Astrocyte of the cerebellum (primary cell): ENCODE measurements at regions not wholly inside any gene's neighbourhood (a gene's known extent, or its start where the extent isn't known, plus 50 kb on each side); places are given as distances from the start of the nearest gene placed in this dataset.

Source experiments
- DNase-seq: peaks from one replicate; pipeline ENCODE4 v3.0.0-alpha.2; 2011; ENCODE audit warnings: low read depth
- H3K4me3 ChIP-seq: 2 replicates; pipeline ENCODE4 v1.5.1; 2011; ENCODE audit warnings: mild to moderate bottlenecking, low read depth, low read length, moderate library complexity
- in situ Hi-C: cut with HindIII; loops from 2 replicates; pipeline ENCODE4 v1.10.0; 2017; ENCODE audit warnings: low sequenced_read_pairs
- TF ChIP-seq, protein P1 (sequence below): IDR thresholded peaks from 2 replicates; pipeline ENCODE4 v1.5.1; 2012; ENCODE audit warnings: low read length, low read depth, moderate library complexity, mild to moderate bottlenecking; ENCODE audit errors: missing control alignments

DNA sequence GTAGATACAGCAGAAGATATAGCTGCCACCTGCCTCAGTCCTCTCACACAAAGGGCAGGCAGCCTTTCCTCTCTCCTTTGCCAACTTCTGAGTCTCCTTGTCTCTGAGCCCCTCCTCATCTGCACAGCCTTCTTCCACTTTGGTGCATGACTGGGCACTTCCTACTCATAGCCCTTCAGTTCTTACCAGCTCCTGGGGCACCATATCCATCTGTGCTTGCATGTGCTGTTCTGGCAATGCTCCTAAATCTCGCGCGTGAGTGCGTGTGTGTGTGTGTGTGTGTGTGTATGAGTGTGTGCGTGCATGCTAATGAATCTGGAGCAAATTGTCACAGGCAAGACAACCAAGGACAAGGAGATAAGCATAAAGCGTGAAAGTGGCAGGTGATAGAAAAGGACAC, 1271.6 kb upstream of the SORCS1 start:
- in situ Hi-C loops: no loop called here

GRCh38 chr10:108434559-108435252, 1270.2 kb upstream of the SORCS1 start:
- TF ChIP-seq, protein P1, sequence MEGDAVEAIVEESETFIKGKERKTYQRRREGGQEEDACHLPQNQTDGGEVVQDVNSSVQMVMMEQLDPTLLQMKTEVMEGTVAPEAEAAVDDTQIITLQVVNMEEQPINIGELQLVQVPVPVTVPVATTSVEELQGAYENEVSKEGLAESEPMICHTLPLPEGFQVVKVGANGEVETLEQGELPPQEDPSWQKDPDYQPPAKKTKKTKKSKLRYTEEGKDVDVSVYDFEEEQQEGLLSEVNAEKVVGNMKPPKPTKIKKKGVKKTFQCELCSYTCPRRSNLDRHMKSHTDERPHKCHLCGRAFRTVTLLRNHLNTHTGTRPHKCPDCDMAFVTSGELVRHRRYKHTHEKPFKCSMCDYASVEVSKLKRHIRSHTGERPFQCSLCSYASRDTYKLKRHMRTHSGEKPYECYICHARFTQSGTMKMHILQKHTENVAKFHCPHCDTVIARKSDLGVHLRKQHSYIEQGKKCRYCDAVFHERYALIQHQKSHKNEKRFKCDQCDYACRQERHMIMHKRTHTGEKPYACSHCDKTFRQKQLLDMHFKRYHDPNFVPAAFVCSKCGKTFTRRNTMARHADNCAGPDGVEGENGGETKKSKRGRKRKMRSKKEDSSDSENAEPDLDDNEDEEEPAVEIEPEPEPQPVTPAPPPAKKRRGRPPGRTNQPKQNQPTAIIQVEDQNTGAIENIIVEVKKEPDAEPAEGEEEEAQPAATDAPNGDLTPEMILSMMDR: no peak
- no peak for DNase-seq
- H3K4me3 ChIP-seq: no peak overlapping the region
- in situ Hi-C loops: no loop called here

More for the DNA sequence above, 1271.6 kb upstream of the SORCS1 start:
- H3K4me3 ChIP-seq: no peak overlapping the region
- no peak for DNase-seq
- TF ChIP-seq, protein P1: no peak

GRCh38 chr10:108427146-108427545, 1262.6 kb upstream of the SORCS1 start:
- in situ Hi-C loops: no loop called here
- TF ChIP-seq, protein P1: no peak

GRCh38 chr10:108425283-108425964, 1260.9 kb upstream of the SORCS1 start:
- TF ChIP-seq, protein P1: no peak
- DNase-seq: no peak
- H3K4me3 ChIP-seq: no peak overlapping the region
- in situ Hi-C loops: no loop called here

More at GRCh38 chr10:108427146-108427545, 1262.6 kb upstream of the SORCS1 start:
- no peak overlapping the region for H3K4me3 ChIP-seq
- DNase-seq: no peak

GRCh38 chr10:108424656-108425055, 1260.2 kb upstream of the SORCS1 start:
- in situ Hi-C loops: no loop called here
- TF ChIP-seq, protein P1: no peak
- H3K4me3 ChIP-seq: no peak overlapping the region
- peak; percentile 18 for DNase-seq

GRCh38 chr10:108422286-108422685, 1257.8 kb upstream of the SORCS1 start:
- H3K4me3 ChIP-seq: no peak overlapping the region
- TF ChIP-seq, protein P1: no peak
- in situ Hi-C loops: no loop called here
- DNase-seq: no peak
